DMS53 treated with DMSO at 0.1 percent for 48 hours (cell line): ENCODE measurements at regions not wholly inside any gene's neighbourhood (a gene's known extent, or its start where the extent isn't known, plus 50 kb on each side); places are given as distances from the start of the nearest gene placed in this dataset.

Experiments
- DNase-seq: peaks from one replicate; lab custom pipeline; 2025; ENCODE audit not compliant: unreplicated experiment; lab: John Stamatoyannopoulos, UW

- DNase-seq, result no peak
Observed at GRCh38 chr6:140063021-140063399, 688.6 kb upstream of the CITED2 start.

- no peak for DNase-seq
Observed at GRCh38 chr6:140062043-140063020, 687.9 kb upstream of the CITED2 start.

DNA sequence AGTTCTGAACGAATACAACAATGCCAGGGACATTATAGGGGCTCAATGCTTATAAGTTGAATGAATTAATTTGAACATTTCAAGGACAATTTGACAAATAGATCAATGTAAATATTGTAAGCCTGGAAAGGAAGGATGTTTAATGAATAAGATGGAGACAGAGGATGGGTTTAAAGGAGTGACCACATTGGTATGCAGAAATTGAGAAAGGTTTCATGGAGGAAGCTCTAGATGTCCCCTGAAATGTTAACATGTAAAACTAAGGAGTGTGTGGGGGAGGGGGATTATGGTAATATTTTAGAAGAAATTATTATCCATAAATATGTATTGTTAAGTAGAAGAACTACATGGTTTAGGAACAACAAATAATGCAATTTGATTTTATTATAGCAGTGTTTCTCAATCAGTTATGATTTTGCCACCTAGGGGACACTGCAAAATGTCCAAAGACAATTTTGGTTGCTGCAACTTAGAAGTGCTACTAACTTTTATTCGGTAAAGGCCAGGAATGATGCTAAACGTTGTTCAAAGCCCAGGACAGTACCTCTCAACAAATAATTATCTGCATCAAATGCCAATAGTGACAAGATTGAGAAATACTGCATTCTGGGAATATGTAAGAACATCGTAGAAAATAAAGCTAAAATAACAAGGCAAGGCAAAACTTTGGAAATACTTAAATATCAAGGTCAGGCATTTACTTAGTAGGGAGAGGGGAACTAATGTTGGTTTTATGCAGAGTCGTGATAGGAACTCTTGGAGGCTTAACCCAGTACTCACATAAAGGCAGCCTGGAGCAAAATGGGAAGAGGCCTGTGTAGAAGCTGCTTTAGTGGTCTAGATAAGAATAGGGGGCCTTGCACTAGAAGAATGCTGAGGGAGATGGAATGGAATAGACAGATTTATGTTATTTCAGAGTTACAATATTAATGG is 686.9 kb upstream of the CITED2 start:
- DNase-seq, result no peak

GRCh38 chr6:140059947-140060346 is 685.5 kb upstream of the CITED2 start:
- DNase-seq, result no peak

GRCh38 chr6:140058863-140059262 is 684.4 kb upstream of the CITED2 start:
- no peak for DNase-seq

GRCh38 chr6:140052736-140053729 is 678.6 kb upstream of the CITED2 start:
- no peak for DNase-seq

- no peak for DNase-seq
Observed at GRCh38 chr6:140051521-140052512, 677.4 kb upstream of the CITED2 start.

- no peak for DNase-seq
Observed at GRCh38 chr6:140050101-140050995, 675.9 kb upstream of the CITED2 start.

GRCh38 chr6:140049251-140049650 is 674.8 kb upstream of the CITED2 start:
- no peak for DNase-seq

GRCh38 chr6:140048202-140048790 is 673.8 kb upstream of the CITED2 start:
- DNase-seq, result no peak

GRCh38 chr6:140047321-140047720 is 672.9 kb upstream of the CITED2 start:
- DNase-seq, result no peak

DNA sequence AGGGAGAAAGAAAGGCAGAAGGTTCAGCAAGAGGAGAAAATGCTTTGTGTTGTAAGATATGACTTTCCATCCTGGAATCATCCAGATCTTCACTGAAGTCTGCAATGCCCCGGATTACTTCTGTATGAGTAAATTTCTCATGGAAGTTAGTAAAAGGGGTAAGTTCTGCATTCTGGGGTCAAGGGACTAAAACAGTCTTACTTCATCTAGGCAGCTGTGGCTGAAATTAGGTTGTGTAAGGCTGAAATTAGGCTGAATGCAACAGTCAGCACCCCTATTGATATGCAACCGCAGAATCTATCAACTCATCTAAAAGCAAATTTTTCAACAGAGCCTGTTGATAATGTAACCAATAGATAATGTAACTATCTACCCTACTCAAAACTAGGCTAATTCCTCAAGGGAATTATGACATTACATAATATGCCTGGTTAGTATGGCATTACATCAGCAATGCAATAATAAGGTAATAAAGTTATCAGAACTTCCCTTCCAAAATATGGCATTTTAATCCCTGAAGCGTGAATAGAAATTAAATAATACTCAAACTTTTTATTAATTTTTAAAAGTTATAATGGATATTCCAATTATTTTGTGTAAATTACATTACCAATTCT is 671.7 kb upstream of the CITED2 start:
- DNase-seq, result no peak

DNA sequence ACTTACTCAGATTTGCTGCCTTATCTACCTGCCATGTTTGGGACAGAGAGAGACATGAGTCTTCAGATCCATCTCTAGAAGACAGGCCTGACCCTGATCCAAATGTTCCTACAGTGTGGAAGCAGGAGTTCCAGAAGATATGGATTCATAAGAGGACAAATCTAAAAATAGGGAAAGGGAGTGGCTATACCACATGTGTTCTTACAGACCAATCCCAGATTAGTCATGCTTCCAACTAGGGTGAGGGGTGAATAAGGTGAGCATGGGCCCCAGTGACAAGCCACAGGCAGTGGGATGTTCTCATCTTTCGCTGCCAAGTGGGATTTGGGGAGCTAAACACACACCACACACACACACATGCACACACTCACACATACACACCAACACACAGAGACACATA is 670.7 kb upstream of the CITED2 start:
- no peak for DNase-seq

DNA sequence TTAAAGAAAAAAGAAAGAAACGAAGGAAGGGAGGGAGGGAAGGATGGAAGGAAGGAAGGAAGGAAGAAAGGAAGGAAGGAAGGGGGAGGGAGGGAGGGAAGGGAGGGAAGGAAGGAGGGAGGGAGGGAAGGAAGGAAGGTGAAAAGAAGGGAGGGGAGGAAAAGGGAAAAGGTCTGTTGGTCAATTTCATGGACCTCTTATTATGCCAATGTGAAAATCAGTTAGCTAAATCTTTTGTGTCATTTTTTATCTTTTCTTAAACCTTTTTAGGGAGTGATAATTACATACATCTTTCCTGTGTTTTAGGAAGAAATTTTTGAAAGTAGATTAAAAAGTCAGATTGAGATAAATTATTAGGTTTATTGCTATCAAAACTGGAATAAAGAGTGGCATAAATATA is 670.2 kb upstream of the CITED2 start:
- no peak for DNase-seq

GRCh38 chr6:140043762-140044378 is 669.4 kb upstream of the CITED2 start:
- no peak for DNase-seq

GRCh38 chr6:140043357-140043756 is 668.9 kb upstream of the CITED2 start:
- peak; percentile 13 for DNase-seq
